ENCODE measurements at regions not wholly inside any gene's neighbourhood (a gene's known extent, or its start where the extent isn't known, plus 50 kb on each side); places are given as distances from the start of the nearest gene placed in this dataset.

DNA sequence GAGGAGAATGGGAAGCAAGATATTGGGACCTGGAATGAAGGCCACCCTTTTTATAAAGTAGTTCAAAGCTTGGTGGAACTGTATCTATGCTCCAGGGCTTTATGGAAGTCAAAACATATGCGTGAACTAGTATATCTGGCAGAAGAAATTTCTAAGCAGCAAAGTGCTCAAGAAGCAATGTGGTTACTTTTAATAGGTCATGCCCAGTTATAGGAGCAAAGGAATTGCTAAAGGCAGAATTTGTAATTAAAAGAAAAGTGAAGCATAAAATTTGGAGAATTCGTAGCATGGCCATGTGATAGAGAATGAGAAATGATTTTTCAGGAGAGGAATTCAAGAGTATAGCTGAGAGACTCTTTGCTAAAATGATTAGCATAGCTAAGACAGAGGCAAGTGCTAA lies 1110.4 kb downstream of the XPNPEP1 start:
- no peaks in the 10 kb centered on the region for H3K27me3 ChIP-seq (ENCODE audit: control insufficient read depth in 1 of 2, insufficient read depth in 2 of 2, low read length in 2 of 2)
- H3K9me3 ChIP-seq (ENCODE audit: control insufficient read depth in 1 of 2, low read length in 2 of 2): no peaks in the 10 kb centered on the region
- H3K4me3 ChIP-seq (ENCODE audit: low read depth in 1 of 2, low read length in 2 of 2): no peak overlapping the region
- H3K4me1 ChIP-seq (ENCODE audit: control insufficient read depth in 1 of 2, insufficient read depth in 2 of 2, low read length in 2 of 2): no peaks in the 10 kb centered on the region
- no peak overlapping the region for H3K27ac ChIP-seq (ENCODE audit: low read depth, low read length)
- no peak overlapping the region for H3K9ac ChIP-seq (ENCODE audit: low read depth in 1 of 2, low read length in 2 of 2)
- H3K36me3 ChIP-seq (ENCODE audit: control insufficient read depth in 1 of 2, insufficient read depth in 2 of 2, low read length in 2 of 2): no peaks in the 10 kb centered on the region

DNA sequence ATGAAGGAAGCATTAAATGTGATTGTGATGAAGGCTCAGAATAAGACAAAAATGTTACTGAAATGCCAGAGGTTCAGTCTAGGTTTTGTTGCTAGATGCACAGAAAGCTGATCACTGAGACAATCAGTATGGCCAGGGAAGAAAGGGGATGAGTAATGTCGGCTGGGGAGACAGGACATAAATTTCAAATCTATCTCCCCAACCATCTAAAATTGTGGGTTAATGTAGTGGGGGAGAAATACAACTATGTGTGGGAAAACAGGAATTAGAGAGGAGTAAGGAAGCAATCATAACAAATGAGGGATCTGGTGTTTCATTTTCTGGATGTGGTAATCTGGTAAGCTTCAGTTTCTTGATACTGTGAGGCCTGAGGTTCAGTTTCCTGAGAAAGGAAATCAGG lies 1111.0 kb downstream of the XPNPEP1 start:
- Histone ChIP-seq H3K9ac (ENCODE audit: low read depth in 1 of 2, low read length in 2 of 2) (no peak overlapping the region), H3K27ac (ENCODE audit: low read depth, low read length) (no peak overlapping the region)

DNA sequence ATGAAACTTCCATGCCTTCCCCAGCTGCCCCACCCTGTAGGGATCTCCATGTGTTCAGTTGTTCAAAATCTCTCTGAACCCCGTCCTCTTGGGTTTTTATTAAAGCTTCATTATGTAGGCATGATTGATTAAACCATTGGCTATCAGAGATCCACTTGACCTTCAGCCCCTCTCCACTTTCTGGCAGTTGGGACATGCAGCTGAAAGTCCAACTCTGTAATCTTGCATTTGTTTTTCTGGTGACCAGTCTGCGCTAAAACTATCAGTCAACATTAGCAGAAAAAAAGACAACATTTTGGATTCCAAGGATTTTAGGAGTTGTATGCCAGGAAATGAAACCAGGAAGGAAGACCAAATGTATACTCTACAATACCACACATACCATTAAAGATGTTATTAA lies 1115.1 kb downstream of the XPNPEP1 start:
- H3K9me3 ChIP-seq (ENCODE audit: control insufficient read depth in 1 of 2, low read length in 2 of 2): no peaks in the 10 kb centered on the region
- H3K27me3 ChIP-seq (ENCODE audit: control insufficient read depth in 1 of 2, insufficient read depth in 2 of 2, low read length in 2 of 2): no peaks in the 10 kb centered on the region
- no peaks in the 10 kb centered on the region for H3K36me3 ChIP-seq (ENCODE audit: control insufficient read depth in 1 of 2, insufficient read depth in 2 of 2, low read length in 2 of 2)
- H3K4me3 ChIP-seq (ENCODE audit: low read depth in 1 of 2, low read length in 2 of 2): no peak overlapping the region
- no peak overlapping the region for H3K27ac ChIP-seq (ENCODE audit: low read depth, low read length)
- H3K9ac ChIP-seq (ENCODE audit: low read depth in 1 of 2, low read length in 2 of 2): no peak overlapping the region
- no peaks in the 10 kb centered on the region for H3K4me1 ChIP-seq (ENCODE audit: control insufficient read depth in 1 of 2, insufficient read depth in 2 of 2, low read length in 2 of 2)

More for the DNA sequence above, 1111.0 kb downstream of the XPNPEP1 start:
- no peaks in the 10 kb centered on the region for H3K36me3 ChIP-seq (ENCODE audit: control insufficient read depth in 1 of 2, insufficient read depth in 2 of 2, low read length in 2 of 2)
- H3K27me3 ChIP-seq (ENCODE audit: control insufficient read depth in 1 of 2, insufficient read depth in 2 of 2, low read length in 2 of 2): no peaks in the 10 kb centered on the region
- H3K4me3 ChIP-seq (ENCODE audit: low read depth in 1 of 2, low read length in 2 of 2): no peak overlapping the region
- H3K4me1 ChIP-seq (ENCODE audit: control insufficient read depth in 1 of 2, insufficient read depth in 2 of 2, low read length in 2 of 2): no peaks in the 10 kb centered on the region
- H3K9me3 ChIP-seq (ENCODE audit: control insufficient read depth in 1 of 2, low read length in 2 of 2): no peaks in the 10 kb centered on the region

DNA sequence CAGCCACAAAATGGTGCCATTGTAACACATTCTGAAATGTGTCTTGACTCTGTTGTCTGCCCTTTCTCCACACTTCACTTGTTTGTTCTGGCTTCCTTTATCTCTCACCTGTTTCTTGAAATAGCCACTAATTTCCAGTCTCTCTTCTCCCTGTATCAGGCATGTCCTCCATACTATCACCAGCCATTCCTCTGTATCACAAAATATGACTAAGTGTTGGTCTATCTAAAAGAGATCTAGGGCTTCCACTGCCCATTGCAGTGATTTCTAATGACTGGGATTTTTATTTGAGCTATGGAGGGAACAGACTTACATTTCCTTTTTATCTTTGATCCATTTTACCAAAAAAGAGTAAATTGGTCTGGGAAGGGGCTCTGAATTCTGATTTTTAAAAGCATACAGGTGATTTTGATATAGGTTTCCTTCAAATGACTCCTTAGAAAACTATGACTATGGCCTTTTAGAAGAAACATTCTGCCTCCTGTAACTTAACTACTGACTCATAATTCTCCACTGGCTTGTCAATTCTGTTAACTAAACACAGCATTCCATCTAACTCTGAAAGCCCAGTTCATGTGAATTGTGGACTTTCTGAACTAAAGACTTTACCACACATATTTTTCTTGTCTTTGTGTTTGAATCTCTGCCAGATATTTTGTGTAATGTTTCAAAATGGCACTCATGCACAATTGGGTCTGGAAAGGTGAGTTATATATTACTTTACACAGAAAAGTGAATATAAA lies 1121.4 kb downstream of the XPNPEP1 start:
- Histone ChIP-seq H3K4me3 (ENCODE audit: low read depth in 1 of 2, low read length in 2 of 2) (no peak overlapping the region), H3K27ac (ENCODE audit: low read depth, low read length) (no peak overlapping the region), H3K4me1 (ENCODE audit: control insufficient read depth in 1 of 2, insufficient read depth in 2 of 2, low read length in 2 of 2) (no peaks in the 10 kb centered on the region), H3K27me3 (ENCODE audit: control insufficient read depth in 1 of 2, insufficient read depth in 2 of 2, low read length in 2 of 2) (no peaks in the 10 kb centered on the region), H3K9me3 (ENCODE audit: control insufficient read depth in 1 of 2, low read length in 2 of 2) (no peaks in the 10 kb centered on the region), H3K9ac (ENCODE audit: low read depth in 1 of 2, low read length in 2 of 2) (no peak overlapping the region), H3K36me3 (ENCODE audit: control insufficient read depth in 1 of 2, insufficient read depth in 2 of 2, low read length in 2 of 2) (no peaks in the 10 kb centered on the region)

DNA sequence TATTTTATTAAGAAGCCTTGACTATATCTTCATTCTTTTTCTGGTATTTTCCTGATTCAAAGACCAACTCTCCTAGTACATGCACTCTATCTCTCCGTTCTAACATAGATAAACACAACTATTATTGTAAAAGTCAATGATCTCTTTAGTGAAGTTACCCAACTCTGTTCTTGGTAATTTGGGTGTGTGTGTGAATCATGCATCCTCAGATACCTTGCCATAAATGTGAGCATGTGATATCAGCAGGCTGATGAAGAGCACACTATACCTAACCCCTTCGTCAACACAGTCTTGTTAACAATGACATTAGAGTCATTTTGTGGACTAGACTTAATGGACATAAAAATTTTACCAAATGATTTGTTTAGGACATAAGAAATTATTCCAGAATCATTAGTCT lies 1122.1 kb downstream of the XPNPEP1 start:
- no peak overlapping the region for H3K4me3 ChIP-seq (ENCODE audit: low read depth in 1 of 2, low read length in 2 of 2)

DNA sequence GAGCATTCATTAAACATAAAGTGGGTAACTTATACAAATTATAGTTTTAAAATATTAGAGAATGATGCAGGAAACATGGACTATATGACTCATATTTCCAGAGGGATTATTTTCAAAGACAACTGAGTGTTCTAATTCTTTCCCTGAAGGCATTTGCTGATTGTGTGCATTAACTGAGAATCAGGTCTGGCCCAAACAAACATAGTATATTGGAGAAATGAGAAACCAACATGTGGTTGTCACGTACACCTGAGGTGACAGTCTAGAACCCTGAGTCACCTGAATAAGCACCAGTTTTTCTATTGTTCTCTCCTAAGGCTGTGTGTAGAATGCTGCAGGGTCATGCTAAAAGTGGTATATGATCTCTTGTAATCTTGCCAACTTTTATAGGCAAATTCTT lies 1125.7 kb downstream of the XPNPEP1 start:
- Histone ChIP-seq H3K27ac (ENCODE audit: low read depth, low read length) (no peak overlapping the region), H3K9ac (ENCODE audit: low read depth in 1 of 2, low read length in 2 of 2) (no peak overlapping the region), H3K9me3 (ENCODE audit: control insufficient read depth in 1 of 2, low read length in 2 of 2) (no peaks in the 10 kb centered on the region), H3K36me3 (ENCODE audit: control insufficient read depth in 1 of 2, insufficient read depth in 2 of 2, low read length in 2 of 2) (no peaks in the 10 kb centered on the region), H3K4me3 (ENCODE audit: low read depth in 1 of 2, low read length in 2 of 2) (no peak overlapping the region), H3K4me1 (ENCODE audit: control insufficient read depth in 1 of 2, insufficient read depth in 2 of 2, low read length in 2 of 2) (no peaks in the 10 kb centered on the region), H3K27me3 (ENCODE audit: control insufficient read depth in 1 of 2, insufficient read depth in 2 of 2, low read length in 2 of 2) (no peaks in the 10 kb centered on the region)

More for the DNA sequence above, 1122.1 kb downstream of the XPNPEP1 start:
- H3K4me1 ChIP-seq (ENCODE audit: control insufficient read depth in 1 of 2, insufficient read depth in 2 of 2, low read length in 2 of 2): no peaks in the 10 kb centered on the region
- H3K27me3 ChIP-seq (ENCODE audit: control insufficient read depth in 1 of 2, insufficient read depth in 2 of 2, low read length in 2 of 2): no peaks in the 10 kb centered on the region
- no peaks in the 10 kb centered on the region for H3K9me3 ChIP-seq (ENCODE audit: control insufficient read depth in 1 of 2, low read length in 2 of 2)
- no peak overlapping the region for H3K27ac ChIP-seq (ENCODE audit: low read depth, low read length)
- no peaks in the 10 kb centered on the region for H3K36me3 ChIP-seq (ENCODE audit: control insufficient read depth in 1 of 2, insufficient read depth in 2 of 2, low read length in 2 of 2)
- no peak overlapping the region for H3K9ac ChIP-seq (ENCODE audit: low read depth in 1 of 2, low read length in 2 of 2)

DNA sequence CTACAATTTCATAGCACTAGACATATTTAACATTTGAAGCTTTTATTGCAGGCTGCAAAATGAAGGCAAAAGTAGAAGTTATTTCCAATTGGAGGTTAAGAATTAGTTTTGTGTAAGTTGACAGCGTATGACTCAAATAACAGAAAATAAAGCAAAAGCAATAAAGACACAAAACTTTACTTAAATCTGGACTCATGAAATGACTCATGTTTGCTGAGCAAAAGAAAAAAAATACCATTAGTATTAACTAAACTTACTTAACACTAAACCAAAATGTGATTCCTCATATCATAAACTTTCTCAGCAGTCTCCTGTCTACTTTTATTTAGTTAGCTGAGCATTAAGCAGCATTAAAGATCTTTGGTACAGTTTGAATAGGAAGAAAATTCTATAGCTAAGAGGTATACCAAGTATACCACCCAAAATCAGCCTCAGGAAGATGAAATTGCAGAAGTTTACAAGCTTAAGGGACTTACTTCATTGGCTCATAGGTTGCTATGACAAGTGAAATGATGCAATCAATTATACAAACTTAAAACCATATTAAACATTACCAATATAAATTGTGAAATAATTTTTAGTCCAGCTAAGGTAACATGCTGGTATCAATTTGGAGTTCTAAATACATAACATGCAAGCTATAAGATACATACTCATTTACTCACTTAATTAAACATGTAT lies 1131.4 kb downstream of the XPNPEP1 start:
- Histone ChIP-seq H3K27ac (ENCODE audit: low read depth, low read length) (no peak overlapping the region), H3K9ac (ENCODE audit: low read depth in 1 of 2, low read length in 2 of 2) (no peak overlapping the region), H3K4me3 (ENCODE audit: low read depth in 1 of 2, low read length in 2 of 2) (no peak overlapping the region), H3K27me3 (ENCODE audit: control insufficient read depth in 1 of 2, insufficient read depth in 2 of 2, low read length in 2 of 2) (no peaks in the 10 kb centered on the region), H3K36me3 (ENCODE audit: control insufficient read depth in 1 of 2, insufficient read depth in 2 of 2, low read length in 2 of 2) (no peaks in the 10 kb centered on the region), H3K4me1 (ENCODE audit: control insufficient read depth in 1 of 2, insufficient read depth in 2 of 2, low read length in 2 of 2) (no peaks in the 10 kb centered on the region), H3K9me3 (ENCODE audit: control insufficient read depth in 1 of 2, low read length in 2 of 2) (no peaks in the 10 kb centered on the region)

DNA sequence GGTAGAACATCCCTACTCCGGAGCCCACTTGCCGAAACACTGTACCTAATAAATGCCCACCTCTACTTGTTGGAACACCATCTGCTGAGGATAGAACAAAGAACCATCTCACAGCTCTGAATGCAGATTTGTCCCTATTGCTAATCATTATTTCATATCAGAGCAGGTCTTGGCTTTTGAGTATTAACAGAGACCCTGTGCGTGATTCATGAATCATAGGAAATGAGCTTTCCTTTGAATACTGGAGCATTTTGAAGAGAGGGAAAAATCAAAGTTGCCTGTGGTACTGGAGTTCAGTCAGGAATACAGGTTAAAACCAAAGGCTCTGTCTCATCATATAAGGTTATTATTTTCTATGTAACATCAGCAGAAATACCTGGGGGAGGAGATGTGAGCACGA lies 1132.3 kb downstream of the XPNPEP1 start:
- Histone ChIP-seq H3K9ac (ENCODE audit: low read depth in 1 of 2, low read length in 2 of 2) (no peak overlapping the region), H3K36me3 (ENCODE audit: control insufficient read depth in 1 of 2, insufficient read depth in 2 of 2, low read length in 2 of 2) (no peaks in the 10 kb centered on the region), H3K4me1 (ENCODE audit: control insufficient read depth in 1 of 2, insufficient read depth in 2 of 2, low read length in 2 of 2) (no peaks in the 10 kb centered on the region), H3K27ac (ENCODE audit: low read depth, low read length) (no peak overlapping the region), H3K27me3 (ENCODE audit: control insufficient read depth in 1 of 2, insufficient read depth in 2 of 2, low read length in 2 of 2) (no peaks in the 10 kb centered on the region), H3K9me3 (ENCODE audit: control insufficient read depth in 1 of 2, low read length in 2 of 2) (peaks cover 2 to 4% of the 10 kb centered on the region in 2 donors), H3K4me3 (ENCODE audit: low read depth in 1 of 2, low read length in 2 of 2) (no peak overlapping the region)

DNA sequence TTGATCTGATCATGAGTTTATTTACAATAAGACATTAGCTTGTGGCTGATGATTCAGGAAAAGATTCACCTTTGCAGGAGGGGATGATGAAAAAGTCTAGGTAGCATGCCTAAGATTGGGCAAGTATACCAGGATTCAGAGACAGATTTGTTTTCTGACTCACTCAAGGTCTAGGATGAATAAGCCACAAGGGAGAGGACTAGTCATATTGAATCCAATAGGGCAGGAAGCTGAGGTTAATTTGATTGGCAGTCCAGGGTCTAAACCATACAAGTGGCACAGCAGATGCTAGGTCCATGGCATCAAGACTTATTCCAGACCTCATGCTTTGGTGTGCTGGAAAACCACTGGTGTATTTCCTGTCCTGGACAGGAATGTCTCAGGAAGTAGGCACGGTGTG lies 1133.4 kb downstream of the XPNPEP1 start:
- H3K27me3 ChIP-seq (ENCODE audit: control insufficient read depth in 1 of 2, insufficient read depth in 2 of 2, low read length in 2 of 2): no peaks in the 10 kb centered on the region
- H3K4me1 ChIP-seq (ENCODE audit: control insufficient read depth in 1 of 2, insufficient read depth in 2 of 2, low read length in 2 of 2): no peaks in the 10 kb centered on the region
- no peak overlapping the region for H3K4me3 ChIP-seq (ENCODE audit: low read depth in 1 of 2, low read length in 2 of 2)
- no peak overlapping the region for H3K27ac ChIP-seq (ENCODE audit: low read depth, low read length)
- peaks cover 7 to 13% of the 10 kb centered on the region in 2 donors for H3K9me3 ChIP-seq (ENCODE audit: control insufficient read depth in 1 of 2, low read length in 2 of 2)
- no peaks in the 10 kb centered on the region for H3K36me3 ChIP-seq (ENCODE audit: control insufficient read depth in 1 of 2, insufficient read depth in 2 of 2, low read length in 2 of 2)
- H3K9ac ChIP-seq (ENCODE audit: low read depth in 1 of 2, low read length in 2 of 2): no peak overlapping the region

DNA sequence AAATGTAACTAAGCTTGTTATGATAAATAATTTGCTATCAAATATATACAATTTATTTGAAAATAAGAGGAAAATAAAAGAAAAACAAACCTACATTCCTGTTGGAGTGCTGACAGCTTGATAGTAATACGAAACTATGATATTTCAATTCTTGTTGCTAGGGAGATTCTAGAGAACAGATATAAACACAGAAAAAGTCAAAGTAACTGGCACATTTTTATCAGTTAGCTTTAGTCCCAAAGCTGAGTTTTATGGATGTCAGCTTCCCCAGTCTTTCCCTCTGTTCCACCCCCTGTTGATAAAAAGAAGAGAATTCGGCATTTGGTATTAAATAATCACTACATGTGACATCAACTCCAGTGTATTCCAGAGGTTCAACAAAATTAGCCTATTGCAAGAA lies 1134.0 kb downstream of the XPNPEP1 start:
- Histone ChIP-seq H3K9me3 (ENCODE audit: control insufficient read depth in 1 of 2, low read length in 2 of 2) (peaks cover 11 to 15% of the 10 kb centered on the region in 2 donors), H3K4me3 (ENCODE audit: low read depth in 1 of 2, low read length in 2 of 2) (no peak overlapping the region), H3K27ac (ENCODE audit: low read depth, low read length) (no peak overlapping the region), H3K36me3 (ENCODE audit: control insufficient read depth in 1 of 2, insufficient read depth in 2 of 2, low read length in 2 of 2) (no peaks in the 10 kb centered on the region), H3K4me1 (ENCODE audit: control insufficient read depth in 1 of 2, insufficient read depth in 2 of 2, low read length in 2 of 2) (no peaks in the 10 kb centered on the region), H3K27me3 (ENCODE audit: control insufficient read depth in 1 of 2, insufficient read depth in 2 of 2, low read length in 2 of 2) (no peaks in the 10 kb centered on the region), H3K9ac (ENCODE audit: low read depth in 1 of 2, low read length in 2 of 2) (no peak overlapping the region)

Data from duodenal mucosa (tissue), 2 donors.